Skin of body (tissue), 1 donor: ENCODE measurements at regions not wholly inside any gene's neighbourhood (a gene's known extent, or its start where the extent isn't known, plus 50 kb on each side); places are given as distances from the start of the nearest gene placed in this dataset.
A peak's percentile ranks its signal among the peaks of the same experiment; 100 is the strongest.
"Not testable (repeated sequence)": the region's sequence is repeated elsewhere in the genome, so short reads cannot be mapped to it uniquely, and the experiment has no call there.

Source experiments
- DNase-seq: peaks from one replicate; lab custom pipeline; 2025; lab: John Stamatoyannopoulos, UW

- no peak for DNase-seq
Observed at GRCh38 chr3:8303466-8303865, 198.2 kb upstream of the LMCD1 start.

GRCh38 chr3:8305371-8305770 is 196.3 kb upstream of the LMCD1 start:
- no peak for DNase-seq

- DNase-seq: no peak
Observed at GRCh38 chr3:8307545-8308110, 194.0 kb upstream of the LMCD1 start.

- no peak for DNase-seq
Observed at GRCh38 chr3:8311321-8311720, 190.3 kb upstream of the LMCD1 start.

DNA sequence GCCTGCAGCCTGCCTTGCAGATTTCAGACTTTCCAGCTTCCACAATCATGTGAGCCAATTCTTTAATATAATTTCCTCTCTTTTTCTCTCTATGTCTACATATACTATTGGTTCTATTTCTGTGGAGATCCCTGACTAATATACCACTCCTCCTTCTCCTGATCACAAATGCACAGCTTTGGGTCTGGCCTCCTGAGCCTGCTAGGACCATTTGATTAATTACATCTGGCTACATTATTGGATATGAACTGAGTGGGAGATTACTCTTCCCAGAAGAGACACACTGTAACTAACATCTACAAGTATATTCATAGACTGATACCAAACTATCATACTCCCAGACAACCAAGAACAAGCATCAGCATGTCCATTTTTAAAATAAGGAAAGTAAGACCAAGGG is 188.9 kb upstream of the LMCD1 start:
- DNase-seq: no peak

DNA sequence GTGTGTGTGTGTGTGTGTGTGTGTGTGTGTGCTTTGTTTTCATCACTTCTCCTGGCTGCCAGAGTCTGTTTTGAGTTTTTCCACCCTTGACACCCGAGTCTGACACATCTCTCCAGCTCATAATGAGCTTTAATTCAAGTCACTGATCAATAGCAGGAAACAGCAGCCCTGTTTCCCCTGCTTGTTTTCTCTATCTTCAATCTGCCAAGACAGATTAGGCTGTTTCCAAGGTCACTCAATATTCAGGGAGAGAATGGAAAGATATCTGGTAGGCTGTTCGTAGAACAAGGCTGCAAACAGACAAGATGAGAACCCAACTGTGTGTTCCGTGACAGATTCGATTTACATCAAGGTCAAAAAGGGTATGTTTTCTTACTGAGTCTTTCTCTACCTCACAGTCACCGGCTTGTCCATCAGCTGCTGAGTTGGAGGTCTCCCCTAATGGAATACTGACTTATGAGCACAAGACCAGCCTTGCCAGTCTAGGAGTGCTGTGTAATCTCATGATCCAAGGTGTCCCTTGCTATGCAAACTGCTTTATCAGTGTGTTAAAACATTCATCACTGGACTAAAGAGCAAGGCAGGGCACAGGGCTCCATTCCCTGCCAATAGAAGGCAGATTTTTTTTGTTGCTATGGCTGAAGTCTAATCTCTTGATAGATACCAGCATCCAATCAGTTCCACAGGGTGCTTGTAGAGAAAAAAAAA is 187.9 kb upstream of the LMCD1 start:
- no peak for DNase-seq

GRCh38 chr3:8315526-8315925 is 186.1 kb upstream of the LMCD1 start:
- not testable (repeated sequence) for DNase-seq

- no peak for DNase-seq
Observed at GRCh38 chr3:8317661-8318649, 183.7 kb upstream of the LMCD1 start.

DNA sequence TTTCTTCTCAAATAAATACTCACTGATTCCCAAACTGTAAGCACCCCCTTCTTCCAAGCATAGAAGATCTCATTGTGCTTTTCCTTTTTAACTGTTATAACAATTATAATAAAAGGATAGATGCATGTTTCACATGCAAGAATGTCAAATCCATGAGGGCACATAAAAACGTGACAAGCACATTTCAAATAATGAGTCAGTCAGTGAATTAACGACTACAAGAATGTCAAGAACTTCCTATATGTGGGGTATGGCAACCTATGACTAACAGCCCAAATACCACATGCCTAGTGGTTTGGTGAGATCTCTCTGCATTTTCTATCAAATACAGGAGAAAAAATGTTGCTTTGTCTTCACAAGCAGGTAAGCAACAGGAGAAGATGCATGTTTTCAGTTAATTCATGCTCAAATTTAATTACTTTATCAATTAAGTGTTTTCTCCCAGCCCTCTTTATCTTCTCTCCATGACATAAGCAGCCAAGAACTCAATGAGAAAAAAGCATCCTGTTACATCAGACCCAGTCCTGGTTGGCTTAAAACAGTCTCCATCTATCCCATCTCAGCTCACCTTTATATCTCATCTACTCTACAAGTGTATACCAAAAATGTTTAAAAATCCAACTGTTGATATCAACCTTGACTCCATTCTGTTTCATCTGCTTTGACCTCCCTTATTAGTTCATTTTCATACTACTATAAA is 181.5 kb upstream of the LMCD1 start:
- no peak for DNase-seq

DNA sequence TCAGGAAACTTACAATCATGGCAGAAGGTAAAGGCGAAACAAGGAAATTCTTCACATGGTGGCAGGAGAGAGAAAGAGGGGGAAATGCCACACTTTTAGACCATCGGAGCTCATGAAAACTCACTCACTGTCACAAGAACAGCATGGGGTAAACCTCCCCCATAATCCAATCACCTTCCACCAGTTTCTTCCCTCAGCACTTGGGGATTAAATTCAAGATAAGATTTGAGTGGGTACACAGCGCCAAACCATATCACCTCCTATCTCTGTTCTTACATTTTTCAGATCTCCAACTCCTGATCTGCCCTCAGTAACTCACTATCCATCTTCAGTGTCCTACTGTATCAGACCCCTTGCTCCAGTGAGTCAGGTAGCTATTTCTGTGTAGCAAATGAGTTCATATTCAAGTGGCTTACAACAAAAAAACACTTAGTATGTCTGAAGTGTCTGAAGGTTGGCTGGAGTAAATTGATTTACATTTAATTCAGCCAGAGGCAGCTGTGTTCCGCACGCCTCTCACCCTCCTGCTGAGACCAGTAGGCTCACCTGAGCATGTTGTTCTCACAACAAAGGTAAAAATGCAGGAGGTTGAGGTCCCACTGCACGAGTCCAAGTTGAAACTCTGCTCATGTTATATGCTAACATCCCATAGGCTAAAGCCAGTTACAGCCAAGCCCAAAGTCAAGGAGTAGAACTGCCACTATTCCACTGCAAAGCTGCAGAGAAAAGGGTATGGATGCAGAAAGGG is 180.7 kb upstream of the LMCD1 start:
- DNase-seq: no peak

DNA sequence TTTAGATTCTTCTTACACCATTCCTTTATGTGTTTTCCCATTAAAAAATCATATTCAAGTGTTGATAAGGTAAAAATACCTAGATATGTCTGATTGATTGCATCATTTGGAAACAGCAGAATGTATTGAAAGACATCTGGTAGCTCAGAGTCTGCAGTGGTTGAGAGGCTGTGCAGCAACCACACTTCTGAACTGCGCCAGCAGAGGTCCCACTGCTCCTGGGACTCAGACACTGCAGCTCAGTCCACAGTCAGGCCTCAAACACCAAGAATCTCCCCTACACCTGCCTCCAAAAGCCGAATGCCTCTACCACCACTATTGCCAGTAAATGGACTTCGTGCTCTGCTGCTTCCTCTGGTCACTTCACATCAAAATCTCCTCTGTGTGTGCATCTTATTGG is 176.9 kb upstream of the LMCD1 start:
- DNase-seq: peak; percentile 19

DNA sequence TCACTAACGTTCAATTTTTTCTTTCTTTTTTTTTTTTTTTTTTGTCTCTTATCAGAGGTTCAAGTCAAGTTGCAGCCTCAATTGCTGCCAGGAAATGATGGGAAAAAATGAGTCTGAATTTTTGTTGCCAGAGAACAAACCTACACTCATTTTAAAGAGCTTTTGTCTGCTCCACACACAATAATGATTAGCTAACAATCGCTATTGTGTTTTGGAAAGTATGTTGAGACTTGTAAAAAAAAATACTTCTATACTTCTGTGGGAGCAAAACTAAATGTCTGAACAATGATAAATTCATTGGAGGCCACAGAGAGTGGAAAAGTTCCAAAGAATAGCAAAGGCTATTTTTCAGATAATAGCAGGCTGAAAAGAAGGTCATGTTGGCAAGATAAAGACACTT is 176.3 kb upstream of the LMCD1 start:
- DNase-seq: peak; percentile 65

DNA sequence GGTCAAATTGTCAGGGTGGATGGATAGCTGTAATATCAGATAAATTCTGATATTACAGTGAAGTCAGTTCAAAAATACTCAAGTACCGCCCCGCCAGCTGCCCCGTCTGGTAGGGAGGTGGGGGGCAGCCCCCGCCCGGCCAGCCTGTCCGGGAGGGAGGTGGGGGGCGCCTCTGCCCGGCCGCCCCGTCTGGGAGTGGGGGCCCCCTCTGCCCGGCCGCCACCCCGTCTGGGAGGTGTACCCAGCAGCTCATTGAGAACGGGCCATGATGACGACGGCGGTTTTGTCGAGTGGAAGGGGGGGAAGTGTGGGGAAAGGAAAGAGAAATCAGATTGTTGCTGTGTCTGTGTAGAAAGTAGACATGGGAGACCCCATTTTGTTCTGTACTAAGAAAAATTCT is 175.8 kb upstream of the LMCD1 start:
- not testable (repeated sequence) for DNase-seq

DNA sequence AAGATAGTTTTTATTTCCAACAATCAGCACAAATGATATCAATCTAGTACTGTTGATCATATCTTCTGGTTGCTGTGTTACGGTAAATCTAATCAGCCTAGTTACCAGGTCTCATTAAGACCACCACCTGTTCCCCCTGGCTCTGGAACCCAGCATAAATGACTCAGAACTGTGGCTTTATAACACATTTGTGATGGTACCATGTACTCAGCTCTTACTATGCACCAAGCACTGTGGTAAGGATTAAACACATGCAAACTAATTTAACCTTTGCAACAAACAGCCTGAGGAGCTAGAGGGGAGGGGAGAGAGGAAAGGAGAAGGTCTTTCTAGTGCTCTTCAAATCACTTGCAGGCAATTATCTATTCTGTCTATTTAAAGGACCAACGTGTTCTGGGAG is 173.9 kb upstream of the LMCD1 start:
- DNase-seq: no peak

DNA sequence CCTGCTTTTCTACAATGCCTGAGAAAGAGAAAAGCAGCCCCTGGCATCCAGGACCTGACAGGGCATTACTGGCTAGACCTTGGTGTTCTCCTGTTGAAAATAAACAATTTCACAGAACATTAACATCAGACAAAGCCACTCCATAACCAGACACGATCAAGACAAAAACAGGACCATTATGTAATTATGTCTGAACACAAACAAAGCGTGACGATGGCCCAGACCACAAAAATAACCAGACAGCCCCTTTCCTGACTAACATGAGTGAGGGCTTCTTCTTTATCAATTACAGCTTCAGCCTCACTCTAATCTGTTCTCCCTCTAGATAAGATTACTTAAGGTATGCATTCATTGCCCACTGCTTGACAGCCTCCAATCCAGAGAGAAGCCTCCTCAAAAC is 172.7 kb upstream of the LMCD1 start:
- no peak for DNase-seq

- DNase-seq: no peak
Observed at GRCh38 chr3:8329598-8329997, 172.0 kb upstream of the LMCD1 start.

DNA sequence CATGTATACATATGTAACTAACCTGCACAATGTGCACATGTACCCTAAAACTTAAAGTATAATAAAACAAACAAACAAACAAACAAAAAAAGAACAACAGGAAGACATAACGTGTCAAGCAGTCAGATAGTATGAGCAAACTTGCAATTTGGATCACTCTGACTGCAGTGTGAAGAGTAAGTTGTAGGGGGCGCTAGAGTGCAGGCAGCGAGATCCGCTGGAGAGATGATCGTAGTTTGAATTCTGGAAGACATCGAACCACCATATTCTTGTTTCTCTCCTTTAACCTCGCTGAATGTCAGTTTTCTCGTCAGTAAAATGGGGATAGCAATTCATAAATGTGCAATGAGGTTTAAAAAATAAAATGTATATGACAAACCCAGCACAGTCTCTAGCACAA is 165.2 kb upstream of the LMCD1 start:
- DNase-seq: no peak

DNA sequence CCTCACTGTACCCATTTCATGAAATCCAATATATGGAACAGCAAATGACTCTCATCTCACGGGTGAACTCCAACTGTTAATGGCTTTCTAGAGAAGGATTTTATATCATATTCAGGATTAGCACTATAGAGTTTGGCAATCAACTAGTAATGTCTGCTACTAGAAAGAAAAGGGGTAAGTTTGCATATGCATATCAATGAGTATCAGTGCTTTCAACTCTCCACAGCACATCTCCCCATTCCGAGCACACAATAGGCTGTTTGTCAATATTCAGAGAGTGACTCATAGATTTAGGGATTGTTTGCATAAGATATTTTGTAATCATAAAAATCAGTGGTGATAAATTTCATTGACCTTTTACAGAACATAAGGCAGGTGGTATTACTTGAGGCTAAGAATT is 163.2 kb upstream of the LMCD1 start:
- no peak for DNase-seq

GRCh38 chr3:8341821-8342247 is 159.8 kb upstream of the LMCD1 start:
- DNase-seq: peak; percentile 82

GRCh38 chr3:8343058-8343457 is 158.6 kb upstream of the LMCD1 start:
- DNase-seq: no peak

GRCh38 chr3:8345398-8345797 is 156.2 kb upstream of the LMCD1 start:
- no peak for DNase-seq
